HuH-7.5 (cell line): ENCODE measurements at regions not wholly inside any gene's neighbourhood (a gene's known extent, or its start where the extent isn't known, plus 50 kb on each side); places are given as distances from the start of the nearest gene placed in this dataset.

Experiments used
- DNase-seq: peaks from one replicate; pipeline ENCODE4 v3.0.0; 2011; ENCODE audit warnings: low spot score

DNA sequence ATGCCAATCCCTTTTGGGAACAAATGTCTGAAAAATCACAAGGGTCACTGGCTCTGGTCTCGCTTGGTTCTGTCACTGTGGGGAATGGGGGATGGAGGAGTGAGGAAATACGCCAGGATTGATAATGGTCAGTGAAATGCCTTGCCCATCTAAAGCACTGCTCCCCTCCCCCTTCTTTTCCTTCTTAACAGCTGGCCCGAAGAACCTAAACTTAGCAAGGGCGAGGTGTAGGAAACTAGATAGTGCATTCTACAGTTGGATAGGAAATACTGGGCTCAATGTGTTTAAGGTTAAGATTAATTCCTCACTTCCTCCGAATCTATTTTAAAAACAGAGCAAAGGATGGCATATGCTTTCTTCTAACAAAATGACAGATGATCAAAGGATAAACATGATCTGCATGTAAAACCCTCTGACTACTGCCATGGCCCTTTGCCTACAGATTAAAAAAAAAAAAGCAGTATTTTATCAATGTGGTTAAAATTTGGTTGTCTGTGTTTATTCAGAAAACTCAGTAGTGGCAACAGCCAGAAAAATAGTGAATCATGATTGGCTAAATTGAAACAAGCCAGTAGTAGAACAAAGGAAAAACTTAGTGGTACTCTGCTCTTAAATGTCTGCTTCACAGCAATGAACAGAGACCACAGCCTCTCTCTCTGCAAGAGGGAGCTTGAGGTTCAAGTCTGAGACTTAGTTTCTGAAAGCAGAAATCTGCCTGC lies 86.1 kb upstream of the VAV3 start:
- no peak for DNase-seq

DNA sequence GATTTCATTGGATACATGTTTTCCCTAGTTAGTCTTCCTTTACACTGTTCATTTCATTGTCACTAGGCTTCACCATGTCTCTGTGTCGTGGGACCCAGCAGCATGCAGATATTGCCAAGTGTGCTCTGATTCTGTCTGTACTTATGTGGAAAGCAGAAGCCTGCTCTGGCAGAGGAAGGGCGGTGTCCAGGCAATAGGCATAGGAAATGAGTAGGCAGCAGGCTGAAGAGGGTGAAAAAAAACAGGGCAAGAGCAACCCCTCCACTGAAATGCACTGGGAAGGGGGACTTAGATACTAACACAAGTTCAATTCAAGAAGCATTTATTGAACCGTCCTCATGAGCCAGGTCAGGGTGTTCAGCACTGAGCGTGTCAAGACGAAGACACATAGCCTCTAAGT lies 85.2 kb upstream of the VAV3 start:
- DNase-seq = no peak

DNA sequence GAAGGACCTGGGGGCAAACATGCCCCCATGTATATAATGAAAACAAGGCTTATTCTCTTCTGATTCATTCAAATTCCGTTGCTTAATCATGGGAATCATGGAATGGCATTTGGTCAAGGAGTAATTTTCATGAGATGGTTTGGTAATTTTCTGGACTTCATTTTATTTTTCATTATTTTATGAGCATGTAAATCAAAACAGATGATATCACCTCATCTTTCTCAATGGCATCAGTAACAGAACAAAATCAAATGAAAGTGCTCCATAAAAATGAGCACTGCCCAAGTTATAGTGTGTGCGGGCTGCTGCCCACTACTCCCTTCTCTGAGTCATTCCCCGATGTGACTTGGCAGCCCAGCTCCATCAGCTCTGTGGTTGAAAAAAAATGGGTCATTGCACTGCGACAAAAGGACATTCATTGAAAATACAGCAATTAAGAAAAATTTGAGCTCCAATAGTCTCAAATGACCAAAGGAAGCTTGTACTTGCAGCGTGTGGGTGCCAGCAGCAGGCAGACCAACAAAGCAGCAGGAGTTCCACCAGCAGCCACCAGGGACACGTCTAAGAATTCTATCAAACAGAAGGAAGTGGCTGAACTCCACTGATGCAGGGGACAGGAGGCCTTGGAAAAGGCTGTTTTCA lies 84.3 kb upstream of the VAV3 start:
- DNase-seq = peak; percentile 10

DNA sequence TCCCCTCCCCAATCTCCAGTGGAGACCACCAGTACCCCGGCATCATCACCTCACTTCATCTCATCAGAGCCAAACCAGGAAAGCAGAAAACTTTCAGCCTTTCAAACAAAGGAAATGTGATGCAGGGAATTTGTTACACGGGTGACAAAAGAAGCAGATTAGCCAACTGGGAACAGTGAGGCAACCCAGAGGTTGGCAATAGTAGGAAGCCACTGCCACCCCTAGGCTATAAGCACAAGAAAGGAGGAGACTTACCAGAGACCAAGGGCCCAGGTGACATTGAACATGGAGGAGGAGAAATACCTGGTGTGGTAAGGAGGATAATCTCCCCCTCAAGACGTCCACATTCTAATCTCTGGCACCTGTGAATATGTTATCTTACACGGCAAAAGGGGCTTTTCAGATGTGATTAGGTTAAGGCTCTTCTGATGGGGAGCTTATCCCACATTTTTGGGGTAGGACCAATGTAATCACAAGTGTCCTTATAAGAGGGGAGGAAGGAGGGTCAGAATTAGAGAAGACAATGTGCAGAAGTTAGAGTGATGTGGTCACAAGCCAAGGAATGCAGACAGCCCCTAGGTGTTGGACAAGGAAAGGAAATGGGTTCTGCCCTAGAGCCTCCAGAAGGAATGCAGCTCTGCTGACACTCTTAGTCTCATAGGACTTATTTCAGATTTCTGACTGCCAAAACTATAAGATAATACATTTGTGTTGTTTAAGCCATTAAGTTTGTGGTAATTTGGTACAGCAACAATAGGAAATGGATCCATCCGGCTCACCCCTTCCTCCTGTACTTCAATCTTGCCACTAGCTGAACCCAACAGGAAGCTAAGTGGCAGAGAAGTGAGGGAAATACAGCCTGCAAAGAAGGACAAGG lies 83.6 kb upstream of the VAV3 start:
- no peak for DNase-seq

DNA sequence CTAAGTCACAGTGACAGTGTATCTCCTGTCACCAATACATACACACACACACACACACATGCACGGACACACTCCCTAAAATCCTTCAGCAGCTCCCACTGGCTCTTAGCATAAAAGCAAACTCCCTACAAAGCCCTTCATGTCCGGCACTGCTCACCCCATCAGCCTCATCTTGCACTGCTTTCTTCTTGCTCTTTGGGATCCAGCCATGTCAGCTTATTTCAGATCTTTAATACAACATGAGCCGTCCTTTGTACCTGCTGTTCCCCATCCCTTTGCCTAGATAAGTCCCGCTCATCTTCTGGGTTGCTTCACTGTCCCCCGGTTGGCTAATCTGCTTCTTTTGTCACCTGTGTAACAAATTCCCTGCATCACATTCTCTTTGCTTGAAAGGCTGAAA lies 82.1 kb upstream of the VAV3 start:
- DNase-seq = no peak

DNA sequence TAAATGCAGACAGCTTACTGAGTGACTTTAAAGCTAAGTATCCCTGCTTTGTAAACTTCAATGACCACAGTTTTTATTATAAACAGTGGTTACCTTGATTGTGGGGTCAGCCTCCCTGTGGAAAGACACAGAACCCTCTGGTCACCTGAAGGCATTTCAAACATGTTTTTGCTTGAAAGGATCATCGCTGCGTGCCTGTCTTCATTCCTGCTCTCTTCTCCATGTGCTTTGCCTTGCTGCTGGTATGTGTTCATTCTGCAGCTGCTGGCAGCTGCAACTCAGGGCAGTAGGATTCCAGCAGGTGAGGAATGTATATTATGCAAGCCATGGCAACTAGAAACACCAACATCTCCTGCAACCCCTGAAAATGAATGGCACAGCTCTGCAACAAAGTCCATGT lies 81.0 kb upstream of the VAV3 start:
- no peak for DNase-seq

DNA sequence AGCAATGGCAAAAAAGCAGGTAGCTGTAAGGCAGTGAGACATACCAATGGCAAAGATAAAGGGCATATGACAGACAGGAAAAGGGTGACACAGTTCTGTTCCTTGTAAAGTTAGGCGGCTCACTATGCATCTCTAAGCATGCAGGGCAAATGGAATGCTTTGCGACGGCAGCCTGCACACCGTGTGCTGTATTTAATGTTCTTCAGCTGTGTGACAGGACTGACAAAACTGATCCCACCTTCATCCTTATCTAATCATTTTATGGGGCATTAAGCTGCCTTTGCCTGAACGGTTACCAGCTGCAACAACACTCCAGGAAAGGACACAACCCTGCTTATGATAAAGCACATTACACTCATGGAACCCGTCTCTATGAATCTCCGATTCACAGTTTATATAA lies 80.5 kb upstream of the VAV3 start:
- DNase-seq = no peak

DNA sequence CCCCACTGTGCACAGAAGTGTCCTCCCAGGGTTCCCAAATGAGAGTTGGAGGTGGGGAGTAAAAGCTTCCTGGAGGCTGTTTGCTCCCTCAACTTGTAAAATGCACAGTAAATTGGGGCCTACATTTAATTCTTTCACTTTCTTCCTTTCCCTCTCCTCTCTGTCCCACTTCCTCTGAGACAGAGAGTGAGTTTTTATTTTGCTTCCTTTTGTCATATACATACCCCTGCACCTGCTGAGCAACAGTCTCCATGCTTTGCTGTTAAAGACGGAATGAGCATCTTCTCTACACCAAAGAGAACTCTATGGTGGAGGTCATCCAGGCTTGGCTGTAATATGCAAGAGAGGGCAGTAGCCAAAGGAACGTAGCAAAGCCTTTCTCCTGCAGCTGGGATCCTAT lies 79.3 kb upstream of the VAV3 start:
- DNase-seq = no peak

DNA sequence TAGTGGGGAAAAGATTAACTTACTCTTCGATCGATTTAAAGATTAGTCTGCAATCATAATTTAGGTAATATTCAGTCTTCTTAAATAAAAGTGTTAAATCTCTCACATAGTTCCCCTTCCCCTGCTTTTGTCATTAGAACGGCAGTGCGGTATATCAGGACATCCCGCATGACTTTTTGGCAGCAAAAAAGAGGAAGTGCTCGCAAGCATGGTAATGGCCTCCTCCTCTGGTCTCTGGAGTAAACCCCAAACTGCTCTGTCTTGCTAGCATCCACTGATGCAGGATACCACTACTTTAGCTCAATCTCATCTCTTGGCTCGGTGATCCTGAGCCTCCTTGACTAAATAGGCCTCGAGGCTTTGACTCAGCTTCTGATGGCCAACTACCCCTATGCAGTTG lies 78.7 kb upstream of the VAV3 start:
- no peak for DNase-seq

DNA sequence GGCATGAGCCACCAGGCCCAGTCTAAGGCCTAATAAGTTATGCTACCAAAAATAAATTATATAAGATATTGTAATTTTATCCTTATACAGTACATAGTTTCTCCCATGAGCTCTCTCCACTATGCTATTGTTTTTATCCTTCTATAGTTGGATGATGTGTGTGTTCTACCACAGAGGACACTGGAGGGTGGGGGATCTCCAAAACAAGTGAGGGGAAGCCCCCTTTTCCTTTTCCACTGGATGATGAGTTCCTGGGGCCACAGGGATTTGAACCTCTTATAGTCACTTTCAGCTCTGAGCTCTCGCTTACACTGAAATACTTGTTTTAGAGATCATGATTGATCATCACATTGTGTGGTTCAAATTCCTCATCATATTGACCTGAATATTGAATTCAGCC lies 77.6 kb upstream of the VAV3 start:
- no peak for DNase-seq

DNA sequence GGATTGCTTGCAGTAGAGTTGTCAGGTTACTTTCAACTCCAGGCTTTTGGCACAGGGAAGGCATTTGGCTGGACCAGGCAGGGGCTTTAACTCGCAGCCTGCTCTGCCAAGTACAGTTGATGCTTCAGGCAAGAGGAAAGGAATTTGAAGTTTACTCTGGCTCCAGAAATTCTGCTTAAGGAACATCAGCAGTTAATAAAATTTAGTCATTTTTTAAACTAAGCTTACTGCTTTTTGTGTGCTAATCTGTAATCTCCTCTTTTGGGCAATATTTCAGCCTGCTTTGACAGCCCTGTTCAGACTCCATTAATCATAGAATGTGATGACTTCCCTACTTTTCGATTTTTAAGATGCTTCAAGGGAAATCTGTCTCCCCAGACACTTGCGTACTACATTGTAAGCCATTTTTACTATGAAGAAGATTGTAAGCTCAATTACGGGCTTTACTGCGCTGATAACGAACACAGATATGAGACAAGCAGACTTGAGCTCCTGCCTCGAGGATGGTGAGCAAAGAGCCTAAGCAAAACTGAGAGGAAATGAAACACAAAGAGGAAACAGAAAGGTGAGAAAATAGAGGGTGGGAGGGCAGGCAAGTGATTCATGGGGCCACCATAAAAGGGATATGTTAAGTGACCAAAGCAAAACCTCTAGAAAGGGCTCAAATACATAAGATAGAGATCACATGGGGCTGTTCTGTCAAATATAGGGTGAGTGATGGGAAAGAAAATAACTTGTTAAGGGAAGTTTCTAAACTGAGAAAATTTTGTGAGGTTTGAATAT lies 76.6 kb upstream of the VAV3 start:
- no peak for DNase-seq

DNA sequence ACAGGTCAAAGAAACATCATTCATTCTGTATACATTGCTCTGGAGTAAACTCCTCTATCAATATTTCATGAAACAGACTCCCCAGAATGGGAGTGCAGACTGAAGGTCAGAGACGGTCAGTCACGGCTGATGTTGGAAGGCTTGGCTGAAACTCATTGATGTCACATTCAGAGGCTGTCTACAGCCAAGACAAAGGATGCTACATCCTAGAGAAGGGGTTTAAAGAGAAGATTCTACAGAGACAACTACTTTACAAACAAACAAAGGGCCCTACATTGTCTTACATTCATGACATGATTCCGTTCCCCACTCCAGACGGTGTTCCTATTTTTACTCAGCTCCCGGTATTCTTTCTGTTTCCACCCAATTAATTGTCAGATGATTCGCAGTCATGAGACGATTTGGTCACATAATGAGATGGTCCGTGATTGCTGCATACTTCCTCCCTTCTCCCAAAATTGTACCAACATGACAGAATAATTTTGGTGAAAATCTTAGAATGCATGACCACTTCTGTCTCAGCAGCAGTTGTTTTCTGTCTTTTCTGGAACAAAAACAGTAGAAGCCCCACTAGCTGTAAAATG lies 73.8 kb upstream of the VAV3 start:
- DNase-seq = no peak

DNA sequence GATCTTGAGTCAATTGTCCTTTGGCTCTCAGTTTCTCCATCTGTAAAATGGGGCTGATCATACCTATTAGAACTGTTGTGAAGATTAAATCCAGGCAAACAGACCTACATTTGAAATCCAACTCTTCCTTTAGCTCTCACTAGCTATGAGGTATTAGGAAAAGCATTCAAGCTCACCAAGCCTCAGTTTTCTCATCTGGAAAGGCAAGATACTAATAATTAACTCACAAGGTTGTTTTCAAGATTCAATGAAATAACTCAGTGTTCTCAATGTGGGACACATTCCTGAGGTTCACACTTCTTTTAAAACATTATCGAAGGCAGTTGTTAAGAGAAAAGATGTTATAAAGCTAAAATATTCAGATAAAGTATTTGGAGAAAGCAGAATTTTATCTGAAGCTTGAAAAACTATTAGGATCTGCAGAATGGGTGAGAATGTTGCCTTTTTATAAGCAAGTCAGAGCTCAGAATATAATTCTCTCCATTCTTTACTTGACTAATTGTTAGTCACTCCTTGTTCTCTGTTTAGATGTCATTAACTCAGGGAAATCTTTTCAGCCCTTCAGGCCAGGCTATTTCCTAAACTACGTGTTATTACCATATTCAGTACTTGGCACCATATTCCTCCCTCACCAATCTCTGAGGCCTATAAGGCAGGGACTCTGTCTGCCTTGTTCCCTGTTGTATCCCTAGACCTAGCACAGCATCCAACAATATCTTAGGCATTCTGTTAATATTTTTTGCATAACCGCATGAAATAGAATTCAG lies 72.0 kb upstream of the VAV3 start:
- no peak for DNase-seq

DNA sequence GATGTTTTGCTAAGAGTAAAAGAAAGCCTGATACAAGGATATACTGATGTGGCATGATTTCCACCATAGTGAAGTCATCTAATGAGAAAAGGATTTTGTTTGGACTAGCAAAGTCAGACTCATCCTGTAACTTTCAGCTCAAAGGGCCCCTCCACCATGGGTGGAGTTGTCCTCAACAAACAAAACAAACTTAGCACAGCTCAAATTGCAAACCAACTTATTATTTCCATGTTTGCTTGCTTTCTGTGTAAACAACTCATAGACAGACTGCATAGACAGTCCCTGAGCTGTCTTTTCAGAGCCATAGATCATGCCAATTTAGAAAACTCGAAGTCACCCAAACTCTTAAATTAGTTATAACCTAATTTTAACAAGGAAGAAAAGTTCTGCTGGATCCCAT lies 69.4 kb upstream of the VAV3 start:
- no peak for DNase-seq

DNA sequence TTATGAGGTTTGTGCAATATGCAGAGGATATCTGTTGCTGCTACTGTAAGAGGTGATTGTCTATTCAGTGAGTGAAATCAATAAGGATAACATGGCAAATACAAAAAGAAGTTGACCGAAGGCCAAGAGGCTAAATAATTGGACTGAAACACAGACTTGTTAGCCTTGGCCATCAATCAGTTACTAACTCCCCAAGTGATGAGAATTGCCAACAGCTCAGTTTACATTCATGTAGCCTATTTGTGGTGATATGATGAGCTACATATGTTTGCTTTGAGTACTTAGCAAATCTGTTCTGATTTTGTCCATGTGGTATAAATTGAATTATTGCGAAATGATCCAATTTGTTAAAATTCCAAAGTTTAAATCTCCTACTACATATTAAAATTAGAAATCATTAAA lies 68.6 kb upstream of the VAV3 start:
- DNase-seq = no peak

DNA sequence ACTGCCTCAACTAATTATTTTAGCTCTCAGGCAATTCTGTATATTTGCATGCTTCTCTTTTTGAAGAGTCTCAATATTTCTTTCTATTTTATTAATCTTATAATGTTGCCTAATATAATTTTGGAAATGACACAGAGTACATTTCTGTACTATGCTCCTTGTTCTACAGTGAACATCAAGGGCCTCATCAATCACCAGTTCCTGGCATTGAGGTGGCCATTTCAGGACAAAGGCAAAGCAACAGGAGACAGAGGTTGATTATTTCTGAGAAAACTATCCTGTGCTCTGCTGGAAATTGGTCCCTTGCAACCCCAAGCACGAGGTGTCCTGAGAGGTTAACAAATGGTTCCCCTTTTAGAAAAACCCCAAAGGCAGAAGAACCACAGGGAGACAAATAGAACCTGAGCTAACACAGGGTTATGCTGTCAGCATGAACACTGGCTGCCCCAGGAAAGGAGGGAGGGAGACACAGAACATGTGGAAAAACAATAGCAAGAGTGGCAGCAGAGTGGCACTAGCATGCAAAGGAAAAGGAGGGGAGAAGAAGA lies 63.9 kb upstream of the VAV3 start:
- no peak for DNase-seq

DNA sequence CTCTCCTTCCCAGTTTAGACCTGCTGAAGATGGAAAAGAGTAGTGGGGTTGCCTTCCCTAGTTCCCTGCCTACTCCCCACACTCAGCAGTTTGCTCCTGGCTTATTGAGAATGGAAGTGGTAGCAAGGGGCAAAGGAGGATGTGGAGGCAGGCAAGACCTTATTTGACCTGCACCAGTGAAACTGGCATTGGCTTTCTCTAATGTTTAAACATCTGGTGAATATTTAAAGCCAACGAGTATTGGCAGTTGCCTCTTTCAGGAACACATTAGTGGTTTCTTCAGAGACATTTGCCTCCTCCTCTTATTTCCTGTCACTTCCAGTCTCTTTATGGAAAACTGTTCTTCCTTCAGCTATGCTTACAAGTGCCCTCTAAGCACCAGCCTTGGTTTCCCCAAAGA lies 62.4 kb upstream of the VAV3 start:
- no peak for DNase-seq

DNA sequence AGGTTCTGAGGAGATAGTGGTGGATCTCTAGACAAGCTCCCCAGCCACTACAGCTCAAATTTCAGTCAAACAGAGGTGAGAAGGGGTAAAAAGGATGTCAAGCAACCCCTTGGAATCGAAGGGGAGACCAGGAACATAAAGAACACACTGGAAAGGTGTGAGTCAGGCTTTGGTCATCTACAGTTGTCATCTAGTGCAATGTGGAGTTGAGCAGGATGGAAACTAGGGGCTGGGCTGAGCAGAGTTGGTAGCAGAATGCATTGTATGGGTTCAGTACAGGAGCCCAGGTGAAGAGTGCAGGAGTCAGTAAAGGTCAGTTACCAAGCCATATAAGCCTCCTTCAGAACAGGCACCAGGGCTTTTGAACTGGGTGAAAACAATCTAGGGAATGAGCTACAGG lies 52.7 kb upstream of the VAV3 start:
- DNase-seq = no peak

DNA sequence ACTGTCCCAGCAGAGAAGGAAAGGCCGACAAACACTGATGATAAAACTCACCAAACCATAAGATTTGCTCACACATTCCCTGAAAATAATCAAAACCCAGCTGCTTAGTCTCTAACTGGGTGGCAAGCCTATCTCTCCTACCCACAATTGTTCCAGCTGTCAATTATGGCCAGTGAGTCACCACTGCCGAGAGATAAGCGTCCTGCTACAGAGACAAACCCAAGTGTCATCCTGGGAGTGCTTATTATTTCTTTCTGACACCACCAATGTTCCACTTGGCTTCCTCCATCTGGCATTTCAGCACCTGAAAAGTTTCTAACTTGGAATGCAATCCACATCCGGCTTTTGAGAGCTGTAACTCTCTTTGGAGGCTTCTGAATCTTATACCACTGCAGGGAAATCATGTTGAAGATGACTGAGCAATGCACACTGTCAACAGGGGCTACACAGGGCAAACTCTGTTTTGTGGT lies 51.5 kb upstream of the VAV3 start:
- DNase-seq = no peak
